Glomerular visceral epithelial cell (primary cell): ENCODE measurements at regions not wholly inside any gene's neighbourhood (a gene's known extent, or its start where the extent isn't known, plus 50 kb on each side); places are given as distances from the start of the nearest gene placed in this dataset.
"Not testable (repeated sequence)": the region's sequence is repeated elsewhere in the genome, so short reads cannot be mapped to it uniquely, and the experiment has no call there.

Source experiments
- DNase-seq: peaks from one replicate; pipeline ENCODE4 v3.0.0-alpha.2; 2016; ENCODE audit errors: extremely low spot score

DNA sequence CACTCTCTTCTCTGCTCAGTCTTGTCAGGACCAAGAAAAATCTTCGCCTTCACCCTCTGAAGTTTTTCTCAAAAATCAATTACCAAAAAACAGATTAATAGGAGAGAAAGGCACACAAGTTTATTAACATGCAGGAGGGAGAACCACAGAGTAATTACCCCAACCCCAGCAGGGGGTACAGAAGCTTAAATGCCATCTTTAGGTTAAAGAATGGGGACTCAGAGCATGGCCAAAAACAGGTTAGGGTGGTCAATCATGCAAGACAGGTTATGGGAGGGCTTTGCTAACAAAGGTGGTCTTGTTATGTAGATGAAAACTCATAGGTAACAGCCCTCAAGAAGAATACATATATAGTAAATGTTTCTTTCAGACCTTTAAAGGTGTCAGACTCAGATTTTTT, 100.5 kb upstream of the BTN3A2 start:
- DNase-seq = no peak

DNA sequence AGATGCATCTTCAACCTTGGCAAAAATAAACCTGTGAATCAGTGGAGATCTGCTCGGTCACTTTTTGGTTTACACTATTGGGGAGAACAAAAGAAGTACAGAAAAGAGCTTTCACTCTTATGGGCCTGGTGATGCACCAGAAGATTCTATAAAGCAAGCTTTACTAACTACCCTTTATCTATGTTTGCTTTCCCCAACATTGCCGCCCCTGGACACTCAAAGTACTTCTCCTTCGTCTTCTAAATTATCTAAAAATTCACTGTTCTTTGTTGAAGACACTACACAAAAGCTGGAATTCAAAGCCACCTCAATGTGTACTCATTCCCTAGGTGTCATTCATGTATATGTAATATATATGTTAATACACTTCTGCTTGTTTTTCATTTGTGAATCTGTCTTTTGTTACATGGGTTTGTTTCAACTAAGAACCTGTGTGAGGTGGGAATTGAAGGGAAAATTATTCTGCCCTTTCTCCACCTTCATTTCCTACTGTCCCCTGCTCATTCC, 97.9 kb upstream of the BTN3A2 start:
- DNase-seq = no peak

DNA sequence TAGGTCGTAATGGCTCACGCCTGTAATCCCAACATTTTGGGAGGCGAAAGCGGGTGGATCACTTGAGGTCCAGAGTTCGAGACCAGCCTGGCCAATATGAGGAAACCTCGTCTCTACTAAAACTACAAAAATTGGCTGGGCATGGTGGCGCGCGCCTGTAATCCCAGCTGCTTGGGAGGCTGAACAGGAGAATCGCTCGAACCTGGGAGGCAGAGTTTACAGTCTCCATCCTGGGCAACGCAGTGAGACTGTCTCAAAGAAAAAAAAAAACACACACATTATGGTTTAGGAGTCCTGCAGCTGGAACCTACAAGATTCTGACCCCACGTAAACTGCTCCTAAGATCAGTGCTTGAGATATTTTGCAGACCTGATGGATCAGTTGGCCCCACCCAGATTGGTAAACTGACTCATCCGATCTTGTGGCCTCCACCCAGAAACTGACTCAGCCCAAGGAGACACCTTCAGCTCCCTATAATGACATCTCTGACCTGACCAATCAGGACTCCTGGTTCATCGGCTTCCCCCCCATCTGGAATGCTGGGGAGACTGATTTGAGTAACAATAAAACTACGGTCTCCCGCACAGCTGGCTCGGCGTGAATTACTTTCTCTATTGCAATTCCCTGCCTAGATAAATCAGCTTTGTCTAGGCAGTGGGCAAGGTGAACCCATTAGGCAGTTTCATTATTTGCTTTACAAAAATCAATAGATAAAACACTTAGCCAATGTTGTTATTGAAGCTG, 96.2 kb upstream of the BTN3A2 start:
- peak; percentile 58 for DNase-seq

DNA sequence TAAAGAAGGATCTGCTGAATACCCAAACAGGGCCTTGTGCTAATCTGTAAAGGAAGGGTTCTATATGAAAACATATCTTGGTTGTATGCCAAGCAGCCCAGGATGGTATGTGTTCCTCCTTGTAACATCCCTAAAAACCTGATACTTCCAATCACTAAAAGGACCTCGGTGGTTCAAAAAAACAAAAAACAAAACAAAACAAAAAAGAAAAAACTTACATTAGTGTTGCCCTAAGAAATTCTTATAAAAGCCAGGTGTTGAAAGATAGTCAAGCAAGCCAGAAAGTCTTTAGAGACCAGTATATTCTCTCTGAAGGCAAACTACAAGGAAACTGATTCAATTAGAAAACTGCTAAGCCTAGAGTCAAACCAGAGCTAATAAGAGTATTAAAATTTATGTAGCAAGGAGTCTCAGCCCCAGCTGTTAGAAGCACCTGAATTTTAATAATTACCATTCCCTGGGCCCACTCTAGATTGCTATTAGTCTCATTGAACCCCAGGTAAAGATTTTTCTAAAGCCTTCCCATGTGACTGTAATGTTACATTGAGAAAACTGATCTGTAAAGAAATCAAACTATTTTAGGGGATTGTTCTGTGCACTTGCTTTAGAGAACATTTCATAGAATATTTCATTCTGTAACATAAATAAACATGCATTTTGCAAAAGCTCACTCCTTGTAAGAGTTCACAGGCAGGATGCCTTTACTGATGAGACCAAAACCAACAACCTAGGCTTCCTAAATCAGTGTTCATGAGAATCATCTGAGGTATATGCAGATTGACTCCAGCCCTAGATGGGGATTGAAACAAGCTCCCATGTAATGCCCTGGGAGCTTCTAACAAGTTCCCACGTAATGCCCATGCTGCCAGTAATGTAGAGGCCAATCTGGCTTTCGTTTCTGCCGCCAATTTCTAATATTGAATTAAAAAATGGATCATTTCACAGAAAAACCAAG, 95.2 kb upstream of the BTN3A2 start:
- DNase-seq = no peak

DNA sequence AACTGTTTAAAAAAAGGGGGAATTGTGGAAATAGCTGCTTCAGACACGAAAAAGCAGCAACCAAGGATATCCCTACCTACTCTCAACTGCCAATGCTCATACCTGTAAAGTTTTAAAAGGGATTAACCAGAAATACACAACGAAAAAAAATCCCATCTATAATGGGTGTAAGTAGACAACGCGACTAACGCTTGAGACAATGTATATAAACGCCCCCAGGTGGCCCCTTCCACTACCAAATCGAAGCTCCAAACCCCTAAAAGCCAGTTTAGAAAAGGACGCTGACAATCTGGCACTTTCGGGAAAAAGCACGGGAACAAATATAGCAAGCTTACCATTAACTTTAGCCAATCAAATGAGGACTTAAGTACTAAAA, 94.5 kb upstream of the BTN3A2 start:
- no peak for DNase-seq

DNA sequence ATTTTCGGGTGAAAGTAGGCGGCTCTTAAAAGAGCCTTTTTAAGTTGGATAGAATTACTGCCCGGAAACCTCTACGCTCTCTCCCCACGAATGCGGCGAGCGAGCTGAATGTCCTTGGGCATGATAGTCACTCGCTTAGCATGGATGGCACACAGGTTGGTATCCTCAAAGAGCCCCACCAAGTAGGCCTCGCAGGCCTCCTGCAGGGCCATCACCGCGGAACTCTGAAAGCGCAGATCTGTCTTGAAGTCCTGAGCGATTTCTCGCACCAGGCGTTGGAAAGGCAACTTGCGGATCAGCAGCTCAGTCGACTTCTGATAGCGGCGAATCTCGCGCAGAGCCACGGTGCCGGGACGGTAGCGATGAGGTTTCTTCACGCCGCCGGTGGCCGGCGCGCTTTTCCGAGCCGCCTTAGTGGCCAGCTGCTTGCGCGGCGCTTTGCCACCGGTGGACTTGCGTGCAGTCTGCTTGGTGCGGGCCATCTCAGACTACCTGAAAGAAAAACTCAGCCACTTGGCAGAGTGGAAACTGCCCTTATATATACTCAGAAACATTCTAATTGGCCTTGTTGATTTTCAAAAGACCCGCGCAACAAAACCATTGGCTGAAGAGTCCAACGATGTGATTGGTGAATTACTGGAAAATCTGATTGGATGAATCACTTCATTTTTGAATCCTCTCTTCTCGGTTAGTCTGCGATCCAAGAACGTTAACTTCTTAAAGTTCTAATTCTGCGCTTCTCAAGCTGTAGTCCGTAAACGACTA, 93.9 kb upstream of the BTN3A2 start:
- DNase-seq = peak; percentile 83

DNA sequence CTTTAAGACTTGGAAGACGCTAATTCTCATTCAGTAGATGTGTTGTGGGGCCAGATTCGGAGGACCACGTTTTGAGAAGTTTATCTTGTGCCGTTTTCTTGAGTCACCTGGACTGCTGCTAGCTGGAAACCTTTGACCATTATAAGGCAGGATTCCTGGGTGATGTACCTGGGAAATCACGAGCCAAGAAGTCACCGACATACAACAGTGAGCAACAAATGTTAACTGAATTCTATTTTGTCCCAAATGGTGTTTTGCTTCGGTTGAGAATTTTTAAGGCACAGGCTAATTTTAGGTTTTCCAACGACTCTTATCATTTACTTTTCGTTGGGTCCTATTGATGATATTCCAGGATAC, 93.4 kb upstream of the BTN3A2 start:
- DNase-seq = no peak

DNA sequence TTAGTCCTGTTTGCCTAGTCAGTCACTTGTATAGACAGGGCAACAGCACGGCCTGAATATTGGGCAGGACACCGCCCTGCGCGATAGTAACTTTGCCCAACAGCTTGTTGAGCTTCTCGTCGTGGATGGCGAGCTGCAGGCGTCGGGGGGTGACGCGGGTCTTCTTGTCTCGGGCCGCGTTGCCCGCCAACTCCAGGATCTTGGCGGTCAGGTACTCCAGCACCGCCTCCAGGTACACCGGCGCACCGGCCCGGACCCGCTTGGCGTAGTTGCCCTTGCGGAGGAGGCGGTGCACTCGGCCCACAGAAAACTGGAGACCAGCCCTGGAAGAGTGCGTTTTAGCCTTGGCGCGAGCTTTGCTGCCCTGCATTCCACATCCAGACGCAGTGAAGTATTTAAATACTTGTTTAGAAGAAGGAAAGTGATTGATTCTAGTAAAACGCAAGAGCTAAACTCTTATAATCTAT, 92.8 kb upstream of the BTN3A2 start:
- DNase-seq = no peak

DNA sequence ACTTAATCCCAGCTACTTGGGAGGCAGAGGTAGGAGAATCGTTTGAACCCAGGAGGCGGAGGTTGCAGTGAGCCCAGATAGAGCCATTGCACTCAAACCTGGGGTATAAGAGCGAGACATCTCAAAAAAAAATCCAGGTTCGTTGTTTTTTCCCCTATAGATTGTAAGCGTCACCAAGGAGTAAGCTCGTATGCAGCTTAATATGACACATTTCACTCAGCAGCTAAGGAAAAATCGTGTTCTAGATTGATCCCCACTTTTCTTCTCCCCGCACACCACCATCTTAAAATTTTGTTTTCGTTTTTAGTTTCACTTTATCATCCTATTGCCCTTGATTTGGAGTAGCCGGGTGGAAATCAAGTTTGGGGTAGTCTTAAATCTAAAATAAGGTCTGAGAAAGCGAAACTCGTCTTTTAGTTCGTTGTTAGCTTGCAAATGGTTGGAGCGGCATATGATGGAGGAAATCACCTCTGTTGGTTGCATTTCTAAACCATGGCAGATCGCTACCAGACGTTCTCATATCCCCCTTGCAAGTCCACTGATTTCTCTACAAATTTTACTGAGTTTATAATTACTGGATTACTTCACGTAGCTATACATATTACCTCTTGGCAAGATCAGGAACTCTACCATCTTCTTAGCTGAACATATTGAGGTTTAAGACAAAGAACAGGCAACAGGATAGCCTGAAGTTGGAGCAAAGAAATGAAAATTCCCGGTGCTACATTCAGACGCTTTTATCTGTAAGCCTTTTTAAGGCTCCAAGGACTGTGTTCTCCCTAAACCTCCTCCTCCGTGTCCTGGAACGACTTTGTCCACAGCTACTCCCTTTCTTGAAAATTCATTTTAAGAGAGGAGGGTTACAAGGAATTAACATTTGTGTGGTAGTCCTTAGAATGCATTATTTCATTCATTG, 91.1 kb upstream of the BTN3A2 start:
- DNase-seq = no peak

DNA sequence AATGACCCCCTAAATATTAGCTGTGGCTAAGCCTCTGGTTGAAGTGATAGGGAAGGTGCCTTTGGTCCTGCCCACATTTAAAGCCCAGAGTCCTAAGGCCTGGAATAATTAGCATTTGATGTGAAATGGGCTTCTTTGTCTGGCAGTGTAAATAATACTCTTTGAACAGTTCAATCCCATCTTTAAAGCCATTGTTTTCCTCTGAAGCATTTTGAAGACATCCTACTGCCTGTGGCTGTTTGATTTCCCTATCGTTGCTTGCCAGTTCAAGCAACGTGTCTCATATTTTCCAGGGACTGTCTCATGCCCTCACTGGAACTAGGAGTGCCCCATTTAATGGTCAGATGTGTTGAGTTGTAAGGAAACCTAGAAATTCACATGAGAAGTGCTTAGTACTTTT, 89.3 kb upstream of the BTN3A2 start:
- DNase-seq = no peak

DNA sequence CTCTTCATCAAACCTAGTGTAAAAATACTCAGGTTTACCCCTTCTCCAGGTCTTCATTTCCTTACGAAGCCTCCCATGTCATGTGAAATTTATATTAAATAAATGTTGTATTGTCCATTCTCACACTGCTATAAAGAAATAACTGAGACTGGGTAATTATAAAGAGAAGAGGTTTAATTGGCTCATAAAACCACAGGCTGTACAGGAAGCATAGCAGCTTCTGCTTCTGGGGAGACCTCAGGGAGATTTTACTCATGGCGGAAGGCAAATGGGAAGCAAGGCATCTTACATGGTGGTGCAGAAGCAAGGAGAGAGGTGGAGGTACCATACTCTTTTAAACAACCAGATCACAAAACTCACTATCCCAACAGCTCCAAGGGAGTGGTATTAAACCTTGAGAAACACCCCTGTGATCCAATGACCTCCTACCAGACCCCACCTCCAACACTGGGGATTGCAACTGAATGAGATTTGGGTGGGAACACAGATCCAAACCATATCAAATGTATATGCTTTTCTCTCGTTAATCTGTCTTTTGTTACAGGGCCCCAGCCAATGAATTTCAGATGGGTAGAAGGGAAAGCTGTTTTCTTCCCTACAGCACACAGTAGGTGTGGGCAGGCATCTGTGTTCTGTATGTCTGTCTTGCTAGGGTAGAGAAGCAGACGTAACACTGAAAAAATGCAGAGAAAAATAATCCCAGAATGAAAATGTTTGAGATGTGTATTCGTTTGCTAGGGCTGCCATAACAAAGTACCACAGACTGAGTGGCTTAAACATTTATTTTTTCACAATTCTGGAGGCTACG, 88.0 kb upstream of the BTN3A2 start:
- DNase-seq = no peak

DNA sequence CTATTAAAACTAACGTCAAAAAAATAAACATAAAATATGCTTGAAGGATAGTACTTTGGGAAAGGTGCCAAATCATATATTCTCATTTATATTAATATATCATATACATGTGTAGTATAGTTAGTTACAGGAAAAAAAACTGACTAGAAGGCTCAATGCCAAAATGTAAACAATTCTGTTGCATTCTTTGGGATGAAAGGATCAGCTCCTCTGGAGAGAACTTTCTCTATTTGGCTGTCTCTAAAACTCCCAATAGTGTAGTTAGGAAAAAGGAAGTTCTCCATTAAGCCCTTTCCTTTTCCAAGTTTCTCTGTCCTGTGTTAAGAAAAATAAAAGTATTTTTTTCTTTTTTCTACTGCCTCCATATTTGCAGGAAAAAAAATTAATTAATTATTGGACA, 86.5 kb upstream of the BTN3A2 start:
- DNase-seq = no peak

DNA sequence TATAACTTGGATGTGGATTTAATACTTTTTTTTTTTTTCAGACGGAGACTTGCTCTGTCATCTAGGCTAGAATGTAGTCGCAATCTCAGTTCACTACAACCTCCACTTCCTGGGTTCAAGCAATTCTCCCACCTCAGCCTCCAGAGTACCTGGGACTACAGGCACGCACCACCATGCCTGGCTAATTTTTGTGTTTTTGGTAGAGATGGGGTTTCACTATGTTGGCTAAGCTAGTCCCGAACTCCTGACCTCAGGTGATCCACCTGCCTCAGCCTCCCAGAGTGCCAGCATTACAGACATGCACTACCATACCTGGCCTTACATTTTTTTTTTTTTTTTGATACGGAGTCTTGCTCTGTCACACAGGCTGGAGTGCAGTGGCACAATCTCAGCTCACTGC, 85.6 kb upstream of the BTN3A2 start:
- not testable (repeated sequence) for DNase-seq

DNA sequence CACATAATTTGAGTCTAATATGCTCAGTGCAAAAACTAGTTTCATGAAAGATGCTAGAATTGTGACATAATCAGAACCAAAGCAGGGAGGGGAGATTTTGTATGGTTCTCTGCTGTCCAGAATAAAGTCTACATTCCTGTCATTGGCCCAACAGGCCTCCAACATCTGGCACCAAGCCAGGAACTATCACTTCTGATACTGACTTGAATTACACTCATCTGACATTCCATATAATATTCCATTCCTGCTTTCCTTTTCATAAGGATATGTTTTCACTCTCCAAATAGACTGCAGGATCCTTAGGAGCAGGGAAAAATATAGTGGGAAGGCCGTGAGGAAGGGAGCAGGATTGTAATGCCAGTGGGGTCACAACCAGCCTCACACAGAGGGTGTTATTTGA, 84.6 kb upstream of the BTN3A2 start:
- DNase-seq = no peak

DNA sequence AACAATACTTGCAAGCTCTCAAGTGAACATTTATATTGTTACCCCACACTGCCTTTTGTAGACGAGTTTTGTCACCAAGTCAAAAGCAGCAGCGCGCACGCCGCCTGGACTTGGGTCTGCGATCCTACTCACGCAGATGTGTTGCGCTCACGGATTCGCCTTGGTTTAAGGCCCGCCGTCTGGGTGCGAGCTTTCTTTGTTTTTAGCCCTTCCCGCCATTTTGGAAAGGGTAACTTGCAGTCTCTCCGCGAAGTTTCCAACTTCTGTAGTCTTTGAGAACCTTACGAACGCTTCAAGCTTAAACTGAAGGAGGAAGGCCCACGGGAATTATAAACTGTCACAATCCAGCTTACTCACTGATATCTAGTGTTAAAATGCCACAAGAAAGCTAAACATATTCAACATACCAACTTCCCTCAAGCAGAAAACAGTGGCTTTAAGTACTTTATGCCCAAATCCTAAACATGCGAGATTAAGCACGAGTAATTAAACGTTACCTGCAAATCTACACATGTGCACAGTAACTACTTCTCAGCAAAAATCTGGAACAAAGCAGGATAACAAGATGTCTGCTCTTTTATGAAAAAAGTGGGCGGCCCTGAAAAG, 80.4 kb upstream of the BTN3A2 start:
- DNase-seq = peak; percentile 51

DNA sequence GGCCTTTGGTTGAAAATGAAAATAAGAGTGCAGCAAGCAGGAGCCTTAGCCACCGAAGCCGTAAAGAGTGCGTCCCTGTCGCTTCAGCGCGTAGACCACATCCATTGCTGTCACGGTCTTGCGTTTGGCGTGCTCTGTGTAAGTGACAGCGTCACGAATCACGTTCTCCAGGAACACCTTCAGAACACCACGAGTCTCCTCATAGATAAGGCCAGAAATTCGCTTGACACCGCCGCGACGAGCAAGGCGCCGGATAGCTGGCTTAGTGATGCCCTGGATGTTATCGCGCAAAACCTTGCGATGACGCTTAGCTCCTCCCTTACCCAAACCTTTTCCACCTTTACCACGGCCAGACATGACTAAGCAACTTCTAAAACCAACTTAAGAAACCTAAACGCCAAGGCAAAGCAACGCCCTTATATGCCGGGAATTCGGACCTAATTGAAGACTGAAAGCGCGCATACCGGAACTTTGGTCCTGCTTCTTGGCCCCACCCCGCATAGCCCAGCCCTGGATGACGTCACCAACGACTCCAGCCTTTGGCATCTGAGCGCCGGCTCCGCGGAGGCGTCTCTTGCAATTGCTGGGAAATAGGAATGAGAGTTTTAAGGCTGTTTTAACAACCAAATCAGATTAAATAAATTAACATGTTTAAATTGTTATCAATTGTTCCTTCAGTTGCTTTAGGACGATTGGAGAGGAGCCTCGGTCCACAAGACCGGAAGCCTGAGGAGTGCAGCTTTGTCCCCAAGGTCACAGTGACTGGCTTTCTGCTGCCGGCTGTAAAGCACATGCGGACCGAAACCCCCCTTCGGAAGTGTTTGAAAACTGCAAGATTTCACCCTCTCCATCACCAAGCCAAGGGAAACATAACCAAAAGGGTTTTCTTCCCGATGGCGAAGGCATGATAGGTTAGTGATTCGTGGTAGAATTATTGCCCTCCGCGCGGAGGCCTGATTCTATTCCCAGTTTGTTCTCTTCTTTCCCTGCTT, 79.6 kb upstream of the BTN3A2 start:
- peak; percentile 100 for DNase-seq

DNA sequence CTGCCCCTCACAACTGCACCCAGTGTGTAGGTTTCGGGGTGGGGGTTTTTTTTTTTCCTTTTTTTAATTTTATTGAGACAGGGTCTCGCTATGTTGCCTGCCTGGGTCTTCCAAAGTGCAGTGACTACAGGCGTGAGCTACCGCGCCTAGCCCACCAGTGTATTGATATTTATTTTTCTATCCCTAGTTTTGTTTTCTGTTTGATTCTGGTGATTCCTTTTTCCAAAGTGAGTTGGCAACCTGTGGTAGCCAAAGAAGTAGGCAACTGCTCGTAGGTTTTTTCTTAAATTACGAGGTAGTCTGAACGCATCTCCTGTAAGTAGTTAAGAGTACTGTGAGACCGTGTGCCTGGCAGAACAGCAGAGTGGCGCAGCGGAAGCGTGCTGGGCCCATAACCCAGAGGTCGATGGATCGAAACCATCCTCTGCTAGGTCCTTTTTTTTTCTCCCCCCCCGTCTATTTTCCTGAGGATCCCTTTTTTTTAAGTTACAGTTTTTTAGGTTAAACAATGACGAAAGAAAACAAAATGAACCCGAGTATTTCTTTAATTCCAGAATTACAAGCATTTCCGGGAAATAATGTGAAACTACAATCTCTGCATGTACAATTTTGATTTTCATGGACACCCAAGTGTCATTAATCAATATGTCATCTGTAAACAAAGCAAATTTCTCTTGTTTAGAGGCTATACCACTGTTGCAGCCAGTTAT, 78.7 kb upstream of the BTN3A2 start:
- DNase-seq = peak; percentile 77

DNA sequence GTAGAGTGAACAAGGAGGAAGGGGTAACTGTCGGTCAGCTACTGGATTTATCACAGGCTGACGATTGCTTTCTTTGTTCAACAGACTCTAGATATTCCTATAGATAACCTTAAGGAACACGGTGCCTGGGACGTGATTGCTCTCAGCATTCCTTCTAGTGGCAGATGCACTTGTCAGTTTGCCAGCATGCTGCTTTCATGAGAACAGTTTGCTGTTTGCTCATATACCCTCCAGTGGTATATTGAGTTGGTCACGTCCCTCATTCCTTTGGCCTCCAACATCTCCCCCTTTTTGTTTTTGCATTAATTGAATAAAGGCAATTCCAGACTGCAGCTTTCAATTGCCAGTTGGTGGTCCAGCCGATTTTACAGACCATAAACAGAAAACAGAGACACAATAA, 76.8 kb upstream of the BTN3A2 start:
- no peak for DNase-seq
